Myocyte (in vitro differentiated cells): ENCODE measurements at regions not wholly inside any gene's neighbourhood (a gene's known extent, or its start where the extent isn't known, plus 50 kb on each side); places are given as distances from the start of the nearest gene placed in this dataset.
A peak's percentile ranks its signal among the peaks of the same experiment; 100 is the strongest.
"Not testable (repeated sequence)": the region's sequence is repeated elsewhere in the genome, so short reads cannot be mapped to it uniquely, and the experiment has no call there.

Source experiments
- DNase-seq: peaks from one replicate; pipeline ENCODE4 v3.0.0-alpha.2; 2012; ENCODE audit warnings: low read depth

DNA sequence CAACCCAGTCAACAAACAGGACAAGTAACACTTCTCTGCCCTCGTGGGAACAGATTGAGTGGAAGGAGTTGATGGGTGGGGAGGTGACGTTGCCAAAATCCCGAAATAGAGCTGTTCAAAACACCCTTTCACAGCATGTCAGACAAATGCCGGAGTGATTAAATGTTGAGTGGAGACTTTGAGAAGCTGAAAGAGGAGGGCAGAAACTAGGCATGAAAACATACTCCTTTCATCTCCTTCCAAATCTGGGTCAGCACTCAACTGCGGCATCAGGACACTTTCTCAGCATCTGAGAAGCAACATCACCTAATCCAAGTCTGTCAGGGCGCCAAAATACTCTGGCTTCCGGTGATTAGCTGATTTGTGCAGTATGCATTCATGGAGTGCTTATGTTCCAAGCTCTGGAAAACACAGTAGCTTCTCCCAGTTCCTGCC, 51.5 kb upstream of the MRI1 start:
- no peak for DNase-seq

DNA sequence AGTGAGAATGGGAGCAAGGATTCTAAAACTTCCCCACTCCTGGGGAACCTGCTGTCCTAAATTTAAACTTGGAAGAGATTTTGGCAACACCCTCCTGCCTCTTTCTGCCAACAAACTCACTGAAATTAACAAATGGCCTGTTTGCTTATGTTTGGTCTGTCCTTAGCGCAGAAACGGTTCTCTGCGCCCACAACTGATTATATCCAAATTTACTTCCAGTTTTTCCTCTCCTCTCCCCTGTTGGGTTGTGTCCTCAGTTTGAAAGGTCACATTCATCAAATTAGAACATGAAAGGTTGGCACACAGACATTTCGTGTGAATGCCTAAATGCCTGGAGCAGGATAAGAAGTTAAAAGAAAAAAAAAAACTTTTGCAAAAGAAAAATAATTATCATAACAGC, 56.4 kb upstream of the MRI1 start:
- DNase-seq: no peak

DNA sequence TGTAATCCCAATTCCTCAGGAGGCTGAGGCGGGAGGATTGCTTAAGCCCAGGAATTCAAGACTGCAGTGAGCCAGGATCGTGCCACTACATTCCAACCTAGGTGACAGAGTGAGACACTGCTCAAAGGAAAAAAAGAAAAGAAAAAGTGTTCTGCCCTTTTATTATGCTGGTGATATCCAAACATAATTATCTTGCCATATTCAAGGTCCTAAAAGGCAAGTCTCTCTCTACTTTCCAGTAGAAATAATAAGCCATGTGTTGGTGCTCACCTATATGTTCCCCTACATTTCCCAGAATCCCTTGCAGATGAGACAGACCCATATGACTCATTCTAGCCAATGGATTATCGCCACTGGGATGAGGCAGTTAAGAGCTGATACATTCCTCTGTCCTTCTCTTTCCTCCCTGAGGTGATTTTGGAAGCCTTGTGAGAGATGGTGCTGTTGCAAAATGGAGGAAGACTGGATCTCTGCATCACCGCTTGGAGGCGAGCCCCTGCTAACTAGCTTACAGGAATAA, 58.3 kb upstream of the MRI1 start:
- DNase-seq: no peak

DNA sequence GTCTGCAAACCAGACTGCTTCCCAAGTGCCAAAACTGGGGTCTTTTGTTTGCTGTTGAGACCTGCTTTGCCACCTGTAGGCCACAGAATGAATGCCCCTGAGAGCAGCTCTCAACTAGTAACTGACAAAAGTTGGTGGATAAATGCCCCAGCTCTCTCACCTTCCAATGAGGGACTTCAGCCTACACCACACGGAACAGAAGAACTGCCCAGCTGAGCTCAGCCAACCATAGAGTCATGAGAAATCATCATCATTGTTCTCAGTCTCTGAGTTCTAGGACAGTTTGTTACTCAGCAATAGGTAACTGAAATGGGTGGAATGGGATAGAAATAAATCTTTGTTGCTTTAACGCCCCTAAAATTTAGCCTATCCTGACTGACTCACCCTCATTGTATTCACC, 59.1 kb upstream of the MRI1 start:
- DNase-seq: no peak

DNA sequence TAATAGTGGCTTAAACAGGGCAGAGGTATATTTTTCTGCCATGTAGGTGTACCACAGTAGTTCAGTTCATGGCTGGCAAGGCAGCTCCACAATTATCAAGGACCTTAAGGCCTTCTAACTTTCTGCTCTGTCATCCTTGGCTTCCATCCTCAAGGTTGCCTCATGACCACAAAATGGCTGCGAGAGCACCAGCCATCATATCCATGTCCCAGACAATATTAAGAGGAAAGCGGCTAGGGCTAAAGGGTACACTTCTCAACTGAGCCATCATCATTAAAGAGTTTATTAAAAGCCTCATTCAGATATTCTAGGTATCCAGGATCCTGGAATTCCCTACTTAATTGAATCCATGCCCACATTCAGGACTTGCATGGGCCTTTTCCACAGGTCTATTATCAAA, 62.7 kb upstream of the MRI1 start:
- DNase-seq: no peak

DNA sequence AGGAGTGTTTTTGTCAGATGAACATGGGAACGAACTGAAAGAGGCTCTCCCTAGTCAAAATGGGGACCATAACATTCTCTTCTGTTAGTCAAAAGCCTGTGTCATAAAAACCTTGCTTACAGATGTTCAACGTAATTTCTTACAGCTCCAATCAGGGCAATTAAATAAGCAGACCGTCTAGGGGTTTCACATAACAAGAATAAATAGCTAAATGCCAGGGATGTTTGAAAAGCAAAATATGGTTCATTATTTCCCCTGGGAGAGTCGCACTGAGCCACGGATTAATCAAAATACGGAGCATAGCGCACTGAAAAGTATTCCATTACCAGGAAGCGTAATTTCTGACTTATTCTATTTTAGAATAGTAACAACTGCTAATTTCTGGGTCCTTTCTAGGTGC, 63.7 kb upstream of the MRI1 start:
- no peak for DNase-seq

DNA sequence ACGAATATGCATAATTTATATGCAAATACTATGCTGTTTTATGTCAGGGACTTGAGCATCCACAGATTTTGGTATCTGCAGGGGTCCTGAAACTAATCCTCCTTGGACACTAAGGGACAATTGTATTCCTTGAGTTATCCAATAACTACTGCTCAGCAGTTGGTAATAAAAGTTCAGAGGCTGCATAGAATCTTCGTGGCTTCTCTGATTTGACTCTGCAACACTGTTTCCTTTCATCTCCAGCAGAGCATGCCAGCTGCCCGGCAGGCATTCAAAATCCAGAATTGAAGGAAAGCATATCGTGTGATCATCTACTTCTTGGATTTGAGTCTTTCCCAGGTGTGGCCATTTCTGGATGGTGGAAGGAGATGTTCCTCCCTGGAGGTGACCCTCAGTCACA, 64.5 kb upstream of the MRI1 start:
- no peak for DNase-seq

DNA sequence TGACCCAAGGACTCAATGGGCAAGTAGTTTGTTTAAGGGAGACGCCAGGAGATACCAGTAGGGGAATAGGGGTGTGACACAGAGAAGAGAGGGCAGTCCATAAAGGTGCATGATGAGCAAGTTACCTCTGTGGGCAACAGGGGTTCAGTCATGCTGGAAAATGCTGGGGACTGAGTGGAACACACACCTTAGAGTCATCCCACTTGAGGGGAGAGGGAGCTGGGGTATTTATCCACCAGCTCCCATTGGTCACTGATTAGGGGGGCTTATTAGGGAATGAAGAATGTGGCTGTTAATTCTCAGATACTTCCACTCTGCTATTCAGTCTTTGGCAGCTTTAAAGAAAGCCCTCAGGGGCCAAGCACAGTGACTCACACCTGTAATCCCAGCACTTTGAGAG, 67.5 kb upstream of the MRI1 start:
- no peak for DNase-seq

DNA sequence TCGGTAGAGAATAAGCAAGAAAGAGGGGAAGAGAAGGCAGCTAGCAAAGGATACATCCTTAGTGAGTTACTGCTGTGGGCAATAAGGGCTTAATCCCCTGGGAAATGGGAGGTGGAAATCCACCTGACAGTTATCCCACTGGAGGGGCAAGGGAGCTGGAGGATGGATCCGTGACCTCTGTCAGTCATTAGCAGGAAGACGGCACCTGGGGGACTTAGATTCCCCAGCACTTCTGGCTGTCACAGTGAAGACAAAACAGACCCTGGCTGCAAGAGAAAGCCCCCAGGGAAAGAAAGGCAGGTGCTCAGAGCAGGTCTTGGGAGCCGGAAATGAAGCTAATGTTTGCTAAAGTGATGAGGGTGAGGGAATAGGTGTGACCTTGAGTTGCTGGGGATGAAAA, 70.4 kb upstream of the MRI1 start:
- no peak for DNase-seq

DNA sequence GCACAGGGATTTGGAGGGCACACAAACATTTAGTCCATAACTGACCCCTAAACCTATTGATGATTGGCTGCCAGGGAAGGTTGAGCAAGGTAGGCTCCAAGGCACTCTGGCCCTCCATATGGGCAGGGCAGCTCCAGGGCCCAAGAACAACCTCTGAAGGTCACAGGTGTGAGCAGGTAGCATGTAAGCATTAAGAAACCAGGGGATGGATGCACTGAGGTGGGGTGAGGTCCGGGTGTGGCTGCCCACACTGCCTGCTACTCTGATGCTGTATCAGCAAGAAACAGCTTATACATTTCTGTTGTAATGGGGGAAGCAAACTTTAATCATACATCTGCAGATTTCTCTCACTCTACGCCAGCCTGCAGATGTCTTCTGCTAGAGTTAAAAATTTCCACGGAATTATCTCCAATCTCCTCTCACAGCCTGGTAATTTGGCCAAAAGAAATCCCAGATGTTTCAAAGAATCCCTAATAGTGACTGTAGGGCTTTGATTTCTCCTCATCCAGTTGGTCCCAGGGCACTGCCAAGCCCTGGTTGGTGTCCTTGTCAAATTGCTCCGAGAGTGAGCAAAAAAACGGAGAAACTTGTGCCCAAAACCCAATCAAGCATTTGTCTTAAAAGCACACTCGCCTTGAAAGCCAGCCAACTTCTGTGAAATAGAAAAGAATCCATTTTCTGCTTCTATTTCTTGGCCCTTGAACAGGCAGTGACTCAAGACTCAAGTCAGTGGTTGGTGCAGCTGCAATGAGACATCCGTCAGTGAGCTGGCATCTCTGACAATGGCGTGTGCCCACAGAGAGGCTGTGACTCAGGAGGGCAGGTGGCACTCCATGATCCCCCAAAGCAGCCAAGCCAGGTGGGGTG, 72.5 kb upstream of the MRI1 start:
- peak; percentile 88 for DNase-seq

DNA sequence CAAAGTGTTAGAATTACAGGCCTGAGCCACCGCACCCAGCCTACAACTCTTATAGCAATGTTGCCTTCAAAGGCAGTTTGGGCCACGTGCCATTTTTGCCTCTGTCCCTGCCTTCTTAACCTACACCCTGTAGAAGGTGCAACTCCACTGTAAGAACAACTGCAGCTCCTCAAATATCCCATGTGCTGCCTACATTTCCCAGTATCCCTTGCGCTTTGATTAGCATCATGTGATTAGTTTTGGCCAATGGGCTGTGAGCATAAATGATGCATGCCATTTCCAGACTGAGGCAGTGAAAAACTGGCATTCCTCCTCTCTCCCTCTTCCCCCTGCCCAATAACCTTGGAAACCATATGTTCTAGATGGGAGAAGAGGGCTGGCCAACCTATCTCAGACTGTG, 75.2 kb upstream of the MRI1 start:
- DNase-seq: peak; percentile 50

DNA sequence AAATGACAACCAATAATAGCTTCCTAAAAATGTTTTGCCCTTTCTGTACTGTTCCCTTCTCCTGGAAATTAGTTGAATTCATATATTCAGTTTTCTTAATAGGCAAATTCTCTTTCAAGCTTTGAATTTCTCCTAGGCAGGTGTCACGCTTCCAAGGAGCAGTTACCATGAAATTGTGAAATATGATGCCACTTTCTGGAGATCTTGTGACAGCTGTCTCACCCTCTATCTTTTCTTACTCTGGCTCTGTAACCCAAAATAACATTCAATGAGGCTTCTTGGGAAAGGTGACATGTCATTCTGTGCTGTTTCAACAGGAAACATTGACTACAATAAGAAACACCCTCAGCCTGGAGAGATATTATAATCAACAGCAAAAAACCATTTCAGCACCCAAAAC, 80.3 kb upstream of the MRI1 start:
- peak; percentile 67 for DNase-seq

DNA sequence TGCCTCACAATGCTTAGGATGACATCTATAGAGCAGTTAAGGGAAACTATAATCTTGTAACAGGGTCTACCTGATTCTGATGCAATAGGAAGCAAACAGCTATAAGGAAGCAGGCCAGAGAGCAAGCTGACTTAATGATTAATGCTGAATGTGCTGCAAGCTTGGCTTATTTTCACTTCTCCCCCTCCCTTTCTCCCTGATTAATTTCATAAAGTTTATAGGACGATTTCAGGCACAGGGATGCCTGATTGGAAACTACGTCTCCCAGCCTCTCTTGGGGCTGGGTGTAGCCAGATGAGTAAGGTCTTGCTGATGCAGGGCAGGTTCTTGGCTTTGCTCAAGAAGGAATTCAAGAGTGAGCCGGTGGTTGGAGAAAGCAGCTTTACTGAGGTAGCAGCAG, 82.8 kb upstream of the MRI1 start:
- no peak for DNase-seq

DNA sequence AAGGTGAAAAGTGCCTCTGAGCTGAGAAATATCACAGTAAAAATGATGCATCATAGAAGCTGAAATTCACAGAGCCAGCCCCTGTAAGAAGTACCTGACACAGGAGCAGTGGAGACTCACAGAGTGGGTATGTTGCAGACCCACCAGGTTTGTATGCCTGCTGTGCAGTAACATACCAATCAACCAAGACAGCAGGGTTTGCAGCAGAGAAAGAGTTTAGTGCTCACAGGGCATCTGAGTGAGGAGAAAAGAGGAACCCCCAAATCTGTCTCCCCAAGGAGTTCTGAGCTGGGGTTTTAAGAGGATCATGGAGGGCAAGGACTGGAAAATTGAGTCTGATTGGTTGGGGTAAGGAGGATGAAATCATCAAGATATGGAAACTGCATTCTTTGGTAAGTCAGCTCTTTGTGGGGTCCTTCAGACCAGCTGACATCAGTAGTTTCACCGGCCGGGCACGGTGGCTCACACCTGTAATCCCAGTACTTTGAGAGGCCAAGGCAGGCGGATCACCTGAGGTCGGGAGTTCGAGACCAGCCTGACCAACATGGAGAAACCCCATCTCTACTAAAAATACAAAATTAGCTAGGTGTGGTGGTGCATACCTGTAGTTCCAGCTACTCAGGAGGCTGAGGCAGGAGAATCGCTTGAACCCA, 83.5 kb upstream of the MRI1 start:
- not testable (repeated sequence) for DNase-seq

DNA sequence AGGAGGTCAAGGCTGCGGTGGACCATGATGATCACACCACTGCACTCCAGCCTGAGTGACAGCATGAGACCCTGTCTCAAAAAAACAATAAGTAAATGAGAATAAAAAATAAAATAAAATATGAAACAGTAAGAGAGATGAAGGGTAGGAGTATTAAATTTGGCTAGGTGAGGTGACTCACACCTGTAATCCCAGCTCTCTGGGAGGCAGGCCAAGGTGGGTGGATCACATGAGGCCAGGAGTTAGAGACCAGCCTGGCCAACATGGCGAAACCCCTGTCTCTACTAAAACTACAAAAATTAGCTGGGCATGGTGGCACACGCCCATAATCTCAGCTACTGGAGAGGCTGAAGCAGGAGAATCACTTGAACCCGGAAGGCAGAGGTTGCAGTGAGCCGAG, 87.4 kb upstream of the MRI1 start:
- not testable (repeated sequence) for DNase-seq

DNA sequence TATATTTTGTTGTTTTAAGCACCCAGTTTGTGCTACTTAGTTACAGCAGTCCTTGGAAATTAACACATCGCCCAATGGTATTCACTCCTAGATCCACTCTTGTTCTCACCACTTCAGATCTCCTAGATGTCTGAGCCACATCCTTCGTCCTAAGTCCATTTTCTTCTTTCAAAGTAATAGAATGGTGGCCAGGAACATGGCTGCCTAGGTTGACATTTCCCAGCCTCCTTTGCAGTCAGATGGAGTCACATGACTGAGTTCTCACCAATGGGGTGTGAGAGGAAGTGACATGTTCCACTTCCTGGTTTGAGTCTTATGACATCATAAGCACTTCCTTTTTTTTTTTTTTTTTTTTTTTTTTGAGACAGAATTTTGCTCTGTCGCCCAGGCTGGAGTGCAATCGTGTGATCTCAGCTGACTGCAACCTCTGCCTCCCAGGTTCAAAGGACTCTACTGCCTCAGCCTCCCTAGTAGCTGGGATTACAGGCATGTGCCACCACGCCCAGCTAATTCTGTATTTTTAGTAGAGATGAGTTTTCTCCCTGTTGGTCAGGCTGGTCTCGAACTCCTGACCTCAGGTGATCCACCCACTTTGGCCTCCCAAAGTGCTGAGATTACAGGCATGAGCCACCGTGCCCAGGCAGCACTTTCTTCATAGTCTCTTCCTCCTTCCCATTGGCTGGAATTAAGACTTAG, 91.7 kb upstream of the MRI1 start:
- DNase-seq: not testable (repeated sequence)

DNA sequence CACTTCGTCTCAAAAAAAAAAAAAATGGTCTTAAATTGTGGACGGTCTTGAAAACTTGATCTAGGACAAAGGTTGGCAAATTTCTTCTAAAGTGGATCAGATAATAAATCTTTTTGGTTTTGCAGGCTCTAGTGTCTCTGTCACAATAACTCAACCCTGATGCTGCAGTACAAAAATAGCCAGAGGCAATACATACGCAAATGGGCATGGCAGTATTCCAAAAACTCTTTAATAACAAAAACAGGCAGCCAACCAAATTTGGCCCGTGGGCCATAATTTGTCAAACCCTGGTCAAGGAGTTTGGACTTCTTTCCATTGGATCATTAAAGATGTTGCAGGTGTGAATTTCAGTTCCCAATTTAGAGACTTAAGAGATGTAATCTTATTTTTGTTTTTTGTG, 93.5 kb upstream of the MRI1 start:
- DNase-seq: no peak

DNA sequence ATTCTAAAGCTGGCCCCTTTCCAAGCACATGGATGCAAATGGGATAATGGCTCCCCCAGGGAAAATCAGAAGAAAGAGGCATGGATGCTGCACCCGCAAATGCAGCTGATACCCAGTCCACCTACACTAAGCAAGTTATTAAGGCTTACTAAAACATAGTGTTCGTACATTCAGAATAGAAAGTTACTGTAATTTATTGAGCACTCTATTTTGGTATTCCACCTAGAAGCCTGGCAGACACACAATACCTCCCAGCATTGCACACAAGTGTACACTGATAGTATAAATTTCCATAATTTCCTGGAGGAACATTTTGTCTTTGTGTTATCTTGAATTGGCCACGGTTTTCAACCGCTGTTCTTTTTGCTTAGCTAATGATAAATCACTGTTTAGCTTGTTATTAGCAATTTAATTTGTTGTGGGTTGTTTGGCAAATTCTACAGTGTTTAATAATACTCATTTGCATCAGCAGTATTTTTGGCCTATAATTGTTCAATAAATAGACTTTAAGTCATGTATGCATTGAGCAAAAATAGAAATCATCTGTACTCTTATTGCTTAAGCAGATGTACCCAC, 94.5 kb upstream of the MRI1 start:
- no peak for DNase-seq

DNA sequence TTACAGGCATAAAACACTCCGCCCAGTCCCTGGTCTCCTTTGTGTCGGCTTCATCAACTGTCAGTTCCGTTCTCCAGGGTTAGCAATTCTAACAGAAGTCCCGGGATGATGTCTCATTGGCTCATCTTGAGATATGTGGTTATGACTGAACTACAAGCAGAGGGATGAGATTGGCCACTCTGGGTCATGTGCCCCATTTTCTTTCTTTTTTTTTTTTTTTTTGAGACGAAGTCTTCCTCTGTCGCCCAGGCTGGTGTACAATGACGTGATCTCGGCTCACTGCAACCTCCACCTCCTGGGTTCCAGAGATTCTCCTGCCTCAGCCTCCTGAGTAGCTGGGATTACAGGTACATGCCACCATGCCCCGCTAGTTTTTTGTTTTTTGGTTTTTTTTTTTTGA, 95.4 kb upstream of the MRI1 start:
- DNase-seq: no peak

DNA sequence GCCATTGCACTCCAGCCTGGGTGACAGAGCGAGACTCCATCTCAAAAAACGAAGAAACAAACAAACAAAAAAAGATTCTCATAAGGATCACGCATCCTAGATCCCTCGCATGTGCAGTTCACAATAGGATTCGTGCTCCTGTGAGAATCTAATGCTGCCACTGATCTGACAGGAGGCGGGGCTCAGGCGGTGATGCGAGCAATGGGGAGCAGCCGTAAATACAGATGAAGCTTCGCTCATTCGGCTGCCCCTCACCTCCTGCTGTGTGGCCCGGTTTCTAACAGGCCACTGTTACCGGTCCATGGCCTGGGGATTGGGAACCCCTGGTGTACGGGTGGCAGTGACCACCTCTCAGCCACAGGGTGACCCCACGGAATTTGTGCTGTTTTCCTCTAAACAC, 98.2 kb upstream of the MRI1 start:
- no peak for DNase-seq

DNA sequence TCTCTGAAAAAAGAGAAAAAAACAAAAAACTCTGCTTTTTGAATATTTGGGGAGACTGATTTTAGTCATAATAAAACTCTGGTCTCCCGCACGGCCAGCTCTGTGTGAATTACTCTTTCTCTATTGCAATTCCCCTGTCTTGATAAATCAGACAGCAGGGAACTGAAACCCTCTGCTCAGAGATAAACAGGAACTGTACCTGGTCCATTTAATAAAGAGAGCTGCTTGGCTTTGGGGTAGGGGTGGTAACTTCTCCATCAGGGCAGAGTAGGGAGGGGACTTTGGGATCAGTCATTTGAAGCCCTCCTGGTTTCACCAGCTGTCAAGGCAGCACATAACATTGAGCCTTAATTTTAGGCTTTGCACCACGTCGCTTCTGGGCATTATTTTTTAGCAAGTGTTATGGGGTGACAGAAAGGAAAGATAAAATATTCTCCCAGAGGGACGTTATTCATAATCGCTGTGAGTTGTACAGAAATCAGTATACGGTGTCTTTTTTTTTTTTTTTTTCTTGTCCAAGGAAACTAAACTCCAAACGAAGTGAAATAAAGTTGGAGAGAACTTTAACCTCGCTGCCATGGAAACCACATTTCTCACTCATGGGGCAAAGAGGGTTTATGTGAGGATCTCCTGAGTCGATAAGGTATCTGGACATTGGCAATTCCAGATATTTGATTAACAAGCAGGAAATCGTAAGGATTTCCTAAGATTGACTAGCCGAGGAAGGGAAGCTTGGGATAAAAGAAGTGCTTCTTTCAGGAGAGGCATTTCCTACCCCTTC, 99.0 kb upstream of the MRI1 start:
- DNase-seq: no peak
